SK-N-SH treated with all-trans-retinoic acid at 6 μM for 48 hours (cell line): ENCODE measurements at regions not wholly inside any gene's neighbourhood (a gene's known extent, or its start where the extent isn't known, plus 50 kb on each side); places are given as distances from the start of the nearest gene placed in this dataset.

Experiments
- ATAC-seq: fragments of 200-7000 bp; cut with Tn5 transposase; 3 replicates; pipeline ENCODE4 v1.9.1; 2020; ENCODE audit warnings: mild to moderate bottlenecking, moderate library complexity
- ARNTL ChIP-seq: fragments of 450-650 bp; formaldehyde crosslinking; IDR thresholded peaks from 2 replicates; pipeline ENCODE4 v1.5.0; 2020; ENCODE audit warnings: low read depth, mild to moderate bottlenecking, moderate library complexity, borderline replicate concordance
- BACH2 ChIP-seq: fragments of 250-450 bp; sonication (Bioruptor Pico); IDR thresholded peaks from 2 replicates; pipeline ENCODE4 v1.9.0; 2021; ENCODE audit warnings: mild to moderate bottlenecking, borderline replicate concordance
- CSDC2 ChIP-seq: fragments of 250-450 bp; sonication (Bioruptor Pico); IDR thresholded peaks from 2 replicates; pipeline ENCODE4 v1.5.0; 2020; ENCODE audit warnings: mild to moderate bottlenecking, moderate library complexity
- ESRRG ChIP-seq: fragments of 250-450 bp; sonication (Bioruptor Pico); IDR thresholded peaks from 2 replicates; pipeline ENCODE4 v1.6.1; 2021; ENCODE audit warnings: mild to moderate bottlenecking
- ISL1 ChIP-seq: fragments of 250-450 bp; sonication (Bioruptor Pico); IDR thresholded peaks from 2 replicates; pipeline ENCODE4 v2.1.2; 2022; ENCODE audit warnings: mild to moderate bottlenecking, moderate library complexity
- OSR1 ChIP-seq: fragments of 250-450 bp; sonication (Bioruptor Pico); IDR thresholded peaks from 2 replicates; pipeline ENCODE4 v1.8.0; 2022; ENCODE audit warnings: moderate library complexity, mild to moderate bottlenecking, inconsistent platforms
- PPARA ChIP-seq: fragments of 250-450 bp; sonication (Bioruptor Pico); IDR thresholded peaks from 2 replicates; pipeline ENCODE4 v1.5.0; 2020; ENCODE audit warnings: mild to moderate bottlenecking, borderline replicate concordance
- RARB ChIP-seq: fragments of 250-450 bp; sonication (Bioruptor Pico); IDR thresholded peaks from 2 replicates; pipeline ENCODE4 v1.8.0; 2021; ENCODE audit warnings: mild to moderate bottlenecking, moderate library complexity
- TOX ChIP-seq: fragments of 250-450 bp; sonication (Bioruptor Pico); IDR thresholded peaks from 2 replicates; pipeline ENCODE4 v1.8.0; 2021; ENCODE audit warnings: mild to moderate bottlenecking, moderate library complexity, borderline replicate concordance
- TSHZ2 ChIP-seq: fragments of 250-450 bp; sonication (Bioruptor Pico); IDR thresholded peaks from 2 replicates; pipeline ENCODE4 v1.5.0; 2020; ENCODE audit warnings: mild to moderate bottlenecking, moderate library complexity
- ZC3H10 ChIP-seq: fragments of 250-450 bp; sonication (Bioruptor Pico); IDR thresholded peaks from 2 replicates; pipeline ENCODE4 v1.5.1; 2021; ENCODE audit warnings: mild to moderate bottlenecking, moderate library complexity
- ZFP30 ChIP-seq: fragments of 450-650 bp; formaldehyde crosslinking; IDR thresholded peaks from 2 replicates; pipeline ENCODE4 v1.5.0; 2022; ENCODE audit warnings: mild to moderate bottlenecking, moderate library complexity
- ZNF565 ChIP-seq: fragments of 450-650 bp; formaldehyde crosslinking; conservative IDR thresholded peaks from 2 replicates; pipeline ENCODE4 v1.5.0; 2020; ENCODE audit warnings: low read depth, mild to moderate bottlenecking, moderate library complexity
- ZNF70 ChIP-seq: fragments of 450-650 bp; formaldehyde crosslinking; IDR thresholded peaks from 2 replicates; pipeline ENCODE4 v1.5.0; 2020; ENCODE audit warnings: mild to moderate bottlenecking, moderate library complexity
- ZNF8 ChIP-seq: fragments of 450-650 bp; formaldehyde crosslinking; IDR thresholded peaks from 2 replicates; pipeline ENCODE4 v1.5.0; 2020; ENCODE audit warnings: mild to moderate bottlenecking, moderate library complexity
- TF ChIP-seq, protein P1 (sequence below): fragments of 250-450 bp; sonication (Bioruptor Pico); IDR thresholded peaks from 2 replicates; pipeline ENCODE4 v1.5.1; 2021; ENCODE audit warnings: mild to moderate bottlenecking, moderate library complexity
- TF ChIP-seq, protein P2 (sequence below): fragments of 250-450 bp; sonication (Bioruptor Pico); IDR thresholded peaks from 2 replicates; pipeline ENCODE4 v1.8.0; 2021; ENCODE audit warnings: low read depth, mild to moderate bottlenecking, moderate library complexity, borderline replicate concordance
- TF ChIP-seq, protein P3 (sequence below): fragments of 250-450 bp; sonication (Bioruptor Pico); IDR thresholded peaks from 2 replicates; pipeline ENCODE4 v1.8.0; 2020; ENCODE audit warnings: mild to moderate bottlenecking, moderate library complexity, borderline replicate concordance
- TF ChIP-seq, protein P4 (sequence below): fragments of 250-450 bp; sonication (Bioruptor Pico); IDR thresholded peaks from 2 replicates; pipeline ENCODE4 v1.5.1; 2020; ENCODE audit warnings: low read depth, mild to moderate bottlenecking, moderate library complexity

- no peak for TF ChIP-seq OSR1 (CRISPR knock-in tag)
- no peak for TF ChIP-seq BACH2 (CRISPR knock-in tag)
- TF ChIP-seq, protein P1, sequence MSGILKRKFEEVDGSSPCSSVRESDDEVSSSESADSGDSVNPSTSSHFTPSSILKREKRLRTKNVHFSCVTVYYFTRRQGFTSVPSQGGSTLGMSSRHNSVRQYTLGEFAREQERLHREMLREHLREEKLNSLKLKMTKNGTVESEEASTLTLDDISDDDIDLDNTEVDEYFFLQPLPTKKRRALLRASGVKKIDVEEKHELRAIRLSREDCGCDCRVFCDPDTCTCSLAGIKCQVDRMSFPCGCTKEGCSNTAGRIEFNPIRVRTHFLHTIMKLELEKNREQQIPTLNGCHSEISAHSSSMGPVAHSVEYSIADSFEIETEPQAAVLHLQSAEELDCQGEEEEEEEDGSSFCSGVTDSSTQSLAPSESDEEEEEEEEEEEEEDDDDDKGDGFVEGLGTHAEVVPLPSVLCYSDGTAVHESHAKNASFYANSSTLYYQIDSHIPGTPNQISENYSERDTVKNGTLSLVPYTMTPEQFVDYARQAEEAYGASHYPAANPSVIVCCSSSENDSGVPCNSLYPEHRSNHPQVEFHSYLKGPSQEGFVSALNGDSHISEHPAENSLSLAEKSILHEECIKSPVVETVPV, result no peak
- TF ChIP-seq, protein P2, sequence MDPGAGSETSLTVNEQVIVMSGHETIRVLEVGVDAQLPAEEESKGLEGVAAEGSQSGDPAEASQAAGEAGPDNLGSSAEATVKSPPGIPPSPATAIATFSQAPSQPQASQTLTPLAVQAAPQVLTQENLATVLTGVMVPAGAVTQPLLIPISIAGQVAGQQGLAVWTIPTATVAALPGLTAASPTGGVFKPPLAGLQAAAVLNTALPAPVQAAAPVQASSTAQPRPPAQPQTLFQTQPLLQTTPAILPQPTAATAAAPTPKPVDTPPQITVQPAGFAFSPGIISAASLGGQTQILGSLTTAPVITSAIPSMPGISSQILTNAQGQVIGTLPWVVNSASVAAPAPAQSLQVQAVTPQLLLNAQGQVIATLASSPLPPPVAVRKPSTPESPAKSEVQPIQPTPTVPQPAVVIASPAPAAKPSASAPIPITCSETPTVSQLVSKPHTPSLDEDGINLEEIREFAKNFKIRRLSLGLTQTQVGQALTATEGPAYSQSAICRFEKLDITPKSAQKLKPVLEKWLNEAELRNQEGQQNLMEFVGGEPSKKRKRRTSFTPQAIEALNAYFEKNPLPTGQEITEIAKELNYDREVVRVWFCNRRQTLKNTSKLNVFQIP (CRISPR knock-in tag), result no peak
- no peak for TF ChIP-seq ESRRG (CRISPR knock-in tag)
- TF ChIP-seq TSHZ2, result no peak
- no peak for TF ChIP-seq ZFP30 (CRISPR knock-in tag)
- no peak for ATAC-seq
Observed at GRCh38 chr16:58912571-58912970, 178.5 kb upstream of the GOT2 start.

GRCh38 chr16:58906981-58907715 is 173.0 kb upstream of the GOT2 start:
- TF ChIP-seq ESRRG (CRISPR knock-in tag), result no peak
- TF ChIP-seq TSHZ2, result no peak
- TF ChIP-seq RARB (CRISPR knock-in tag), result no peak
- TF ChIP-seq, protein P3, sequence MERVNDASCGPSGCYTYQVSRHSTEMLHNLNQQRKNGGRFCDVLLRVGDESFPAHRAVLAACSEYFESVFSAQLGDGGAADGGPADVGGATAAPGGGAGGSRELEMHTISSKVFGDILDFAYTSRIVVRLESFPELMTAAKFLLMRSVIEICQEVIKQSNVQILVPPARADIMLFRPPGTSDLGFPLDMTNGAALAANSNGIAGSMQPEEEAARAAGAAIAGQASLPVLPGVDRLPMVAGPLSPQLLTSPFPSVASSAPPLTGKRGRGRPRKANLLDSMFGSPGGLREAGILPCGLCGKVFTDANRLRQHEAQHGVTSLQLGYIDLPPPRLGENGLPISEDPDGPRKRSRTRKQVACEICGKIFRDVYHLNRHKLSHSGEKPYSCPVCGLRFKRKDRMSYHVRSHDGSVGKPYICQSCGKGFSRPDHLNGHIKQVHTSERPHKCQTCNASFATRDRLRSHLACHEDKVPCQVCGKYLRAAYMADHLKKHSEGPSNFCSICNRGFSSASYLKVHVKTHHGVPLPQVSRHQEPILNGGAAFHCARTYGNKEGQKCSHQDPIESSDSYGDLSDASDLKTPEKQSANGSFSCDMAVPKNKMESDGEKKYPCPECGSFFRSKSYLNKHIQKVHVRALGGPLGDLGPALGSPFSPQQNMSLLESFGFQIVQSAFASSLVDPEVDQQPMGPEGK (CRISPR knock-in tag), result no peak
- TF ChIP-seq ZNF565 (CRISPR knock-in tag), result no peak
- TF ChIP-seq ZC3H10 (CRISPR knock-in tag), result no peak
- TF ChIP-seq, protein P1, result no peak
- TF ChIP-seq ARNTL, result no peak
- TF ChIP-seq, protein P4, sequence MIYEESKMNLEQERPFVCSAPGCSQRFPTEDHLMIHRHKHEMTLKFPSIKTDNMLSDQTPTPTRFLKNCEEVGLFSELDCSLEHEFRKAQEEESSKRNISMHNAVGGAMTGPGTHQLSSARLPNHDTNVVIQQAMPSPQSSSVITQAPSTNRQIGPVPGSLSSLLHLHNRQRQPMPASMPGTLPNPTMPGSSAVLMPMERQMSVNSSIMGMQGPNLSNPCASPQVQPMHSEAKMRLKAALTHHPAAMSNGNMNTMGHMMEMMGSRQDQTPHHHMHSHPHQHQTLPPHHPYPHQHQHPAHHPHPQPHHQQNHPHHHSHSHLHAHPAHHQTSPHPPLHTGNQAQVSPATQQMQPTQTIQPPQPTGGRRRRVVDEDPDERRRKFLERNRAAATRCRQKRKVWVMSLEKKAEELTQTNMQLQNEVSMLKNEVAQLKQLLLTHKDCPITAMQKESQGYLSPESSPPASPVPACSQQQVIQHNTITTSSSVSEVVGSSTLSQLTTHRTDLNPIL, result no peak
- TF ChIP-seq CSDC2 (CRISPR knock-in tag), result no peak
- TF ChIP-seq ZNF70 (CRISPR knock-in tag), result no peak
- TF ChIP-seq PPARA (CRISPR knock-in tag), result no peak
- no peak for TF ChIP-seq ZNF8 (CRISPR knock-in tag)
- TF ChIP-seq ISL1 (CRISPR knock-in tag), result no peak
- TF ChIP-seq, protein P2 (CRISPR knock-in tag), result no peak
- TF ChIP-seq TOX (CRISPR knock-in tag), result no peak
- ATAC-seq, result no peak
